ENCODE measurements at regions not wholly inside any gene's neighbourhood (a gene's known extent, or its start where the extent isn't known, plus 50 kb on each side); places are given as distances from the start of the nearest gene placed in this dataset.

DNA sequence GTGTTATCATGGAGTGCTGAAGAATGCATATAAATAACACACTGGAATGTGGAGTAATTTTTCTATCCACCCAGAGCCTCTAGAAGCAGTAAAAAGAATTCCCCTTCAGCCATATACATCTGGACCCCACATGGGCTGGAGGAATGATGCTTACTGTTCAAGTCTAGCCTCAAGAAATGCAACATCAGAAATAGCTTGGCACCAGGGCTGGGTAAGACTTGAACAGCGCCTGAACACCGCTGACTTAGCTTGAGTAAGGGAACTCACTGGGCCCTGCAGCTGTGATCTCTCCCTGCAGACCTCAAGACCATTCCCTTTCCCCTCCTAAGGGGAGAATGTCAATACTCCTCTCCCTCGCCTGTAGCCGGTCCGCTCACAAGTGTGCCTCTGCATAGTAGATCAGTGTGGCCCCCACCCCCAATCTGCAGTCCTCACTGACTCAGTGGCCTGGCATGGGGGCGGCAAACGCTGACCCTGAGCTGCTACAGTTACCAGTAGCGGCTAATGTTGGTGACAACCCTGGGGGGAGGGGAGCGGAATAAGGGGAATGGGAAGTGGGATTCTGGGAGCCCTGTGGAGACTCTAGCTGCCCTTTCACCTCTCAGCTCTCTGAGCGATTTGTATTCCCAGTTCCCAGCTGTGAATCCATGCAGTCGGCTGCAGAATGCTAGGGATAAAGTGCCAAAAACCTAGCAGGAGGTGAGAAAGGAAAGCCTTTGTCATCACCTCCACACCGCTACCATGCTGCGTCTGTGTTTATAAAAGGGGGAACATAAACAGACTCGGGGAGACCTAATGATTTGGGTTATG, 483.9 kb downstream of the DISC1 start:
- no peak for DNase-seq

GRCh38 chr1:232109391-232109790, 482.8 kb downstream of the DISC1 start:
- DNase-seq, result no peak

DNA sequence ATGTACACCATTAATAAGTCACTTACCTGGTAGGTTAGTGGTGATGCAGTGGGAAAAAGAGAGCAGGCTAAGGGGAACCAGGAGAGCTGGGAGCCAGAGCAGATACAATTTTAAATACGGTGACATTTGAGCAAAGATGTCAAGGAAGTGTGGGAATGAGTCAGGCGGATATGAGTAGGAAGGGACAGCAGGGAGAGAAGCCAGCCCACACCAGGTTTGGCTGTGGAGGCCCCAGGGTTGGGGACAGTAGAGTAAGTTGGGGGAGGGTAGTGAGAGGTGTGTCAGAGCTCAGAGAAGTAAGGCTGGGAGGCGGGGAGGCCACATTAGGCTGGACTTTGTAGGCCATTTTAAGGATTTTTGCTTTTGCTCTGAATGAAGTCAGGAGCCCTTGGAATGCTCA, 482.0 kb downstream of the DISC1 start:
- DNase-seq, result no peak

GRCh38 chr1:232106415-232106814, 479.8 kb downstream of the DISC1 start:
- no peak for DNase-seq

- no peak for DNase-seq
Measured at GRCh38 chr1:232105561-232105960, 479.0 kb downstream of the DISC1 start.

DNA sequence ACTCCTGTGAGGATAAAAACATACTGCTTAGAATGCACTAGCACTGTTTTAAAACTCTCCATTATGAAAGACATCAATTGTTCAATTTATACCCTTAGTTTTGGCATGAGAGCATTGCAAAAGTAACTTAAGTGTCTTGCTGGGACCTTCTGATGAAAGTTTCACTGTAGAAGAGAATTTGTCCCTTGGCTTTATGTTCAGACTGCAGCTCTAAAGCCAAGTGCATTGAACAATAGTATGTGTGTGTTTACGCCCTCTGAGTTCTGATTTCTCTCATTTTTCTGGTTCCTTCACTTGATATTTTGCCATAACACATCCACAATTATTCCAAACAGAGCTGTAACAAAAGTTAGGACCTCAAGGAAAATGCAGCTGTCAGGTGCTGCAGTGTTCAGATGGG, 474.6 kb downstream of the DISC1 start:
- DNase-seq, result no peak

GRCh38 chr1:232096751-232097150, 470.2 kb downstream of the DISC1 start:
- no peak for DNase-seq
